SK-N-SH treated with all-trans-retinoic acid at 6 μM for 48 hours (cell line): ENCODE measurements at regions not wholly inside any gene's neighbourhood (a gene's known extent, or its start where the extent isn't known, plus 50 kb on each side); places are given as distances from the start of the nearest gene placed in this dataset.
"Not testable (repeated sequence)": the region's sequence is repeated elsewhere in the genome, so short reads cannot be mapped to it uniquely, and the experiment has no call there.

Experiments used
- ZFP3 ChIP-seq: fragments of 250-450 bp; sonication (Bioruptor Pico); IDR thresholded peaks from 2 replicates; pipeline ENCODE4 v1.5.0; 2020; ENCODE audit warnings: mild to moderate bottlenecking, moderate library complexity
- TF ChIP-seq, protein P1 (sequence below): fragments of 250-450 bp; sonication (Bioruptor Pico); IDR thresholded peaks from 2 replicates; pipeline ENCODE4 v1.8.0; 2020; ENCODE audit warnings: mild to moderate bottlenecking, moderate library complexity, borderline replicate concordance

DNA sequence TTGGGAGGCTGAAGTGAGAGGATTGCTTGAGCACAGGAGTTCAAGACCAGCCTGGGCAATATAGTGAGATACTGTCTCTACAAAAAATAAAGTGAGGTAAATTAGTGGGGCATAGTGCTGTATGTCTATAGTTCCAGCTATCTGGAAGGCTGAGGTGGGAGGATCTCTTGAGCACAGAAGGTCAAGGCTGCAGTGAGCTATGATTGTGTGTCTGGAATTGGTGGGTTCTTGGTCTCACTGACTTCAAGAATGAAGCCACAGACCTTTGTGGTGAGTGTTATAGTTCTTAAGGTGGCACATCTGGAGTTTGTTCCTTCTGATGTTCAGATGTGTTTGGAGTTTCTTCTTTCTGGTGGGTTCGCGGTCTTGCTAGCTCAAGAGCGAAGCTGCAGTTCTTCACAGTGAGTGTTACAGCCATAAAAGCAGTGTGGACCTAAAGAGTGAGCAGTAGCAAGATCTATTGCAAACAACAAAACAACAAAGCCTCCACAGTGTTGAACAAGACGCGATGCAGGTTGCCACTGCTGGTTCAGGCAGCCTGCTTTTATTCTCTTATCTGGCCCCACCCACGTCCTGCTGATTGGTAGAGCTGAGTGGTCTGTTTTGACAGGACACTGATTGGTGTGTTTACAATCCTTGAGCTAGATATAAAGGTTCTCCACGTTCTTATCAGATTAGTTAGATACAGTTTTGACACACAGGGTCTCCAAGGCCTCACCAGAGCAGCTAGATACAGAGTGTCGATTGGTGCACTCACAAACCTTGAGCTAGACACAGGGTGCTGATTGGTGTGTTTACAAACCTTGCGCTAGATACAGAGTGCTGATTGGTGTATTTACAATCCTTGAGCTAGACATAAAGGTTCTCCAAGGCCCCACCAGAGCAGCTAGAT, 79.3 kb upstream of the AMZ2 start:
- TF ChIP-seq, protein P1, sequence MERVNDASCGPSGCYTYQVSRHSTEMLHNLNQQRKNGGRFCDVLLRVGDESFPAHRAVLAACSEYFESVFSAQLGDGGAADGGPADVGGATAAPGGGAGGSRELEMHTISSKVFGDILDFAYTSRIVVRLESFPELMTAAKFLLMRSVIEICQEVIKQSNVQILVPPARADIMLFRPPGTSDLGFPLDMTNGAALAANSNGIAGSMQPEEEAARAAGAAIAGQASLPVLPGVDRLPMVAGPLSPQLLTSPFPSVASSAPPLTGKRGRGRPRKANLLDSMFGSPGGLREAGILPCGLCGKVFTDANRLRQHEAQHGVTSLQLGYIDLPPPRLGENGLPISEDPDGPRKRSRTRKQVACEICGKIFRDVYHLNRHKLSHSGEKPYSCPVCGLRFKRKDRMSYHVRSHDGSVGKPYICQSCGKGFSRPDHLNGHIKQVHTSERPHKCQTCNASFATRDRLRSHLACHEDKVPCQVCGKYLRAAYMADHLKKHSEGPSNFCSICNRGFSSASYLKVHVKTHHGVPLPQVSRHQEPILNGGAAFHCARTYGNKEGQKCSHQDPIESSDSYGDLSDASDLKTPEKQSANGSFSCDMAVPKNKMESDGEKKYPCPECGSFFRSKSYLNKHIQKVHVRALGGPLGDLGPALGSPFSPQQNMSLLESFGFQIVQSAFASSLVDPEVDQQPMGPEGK (CRISPR knock-in tag): not testable (repeated sequence)
- TF ChIP-seq ZFP3 (CRISPR knock-in tag): not testable (repeated sequence)
